GM10248 (cell line): ENCODE measurements at regions not wholly inside any gene's neighbourhood (a gene's known extent, or its start where the extent isn't known, plus 50 kb on each side); places are given as distances from the start of the nearest gene placed in this dataset.

ENCODE experiments used
- CTCF ChIA-PET: fragments of 300-600 bp; sonication (Branson Sonifier 250); formaldehyde crosslinking; extraction: SDS; loops from one replicate; lab custom pipeline; 2021; ENCODE audit warnings: antibody characterized with exemption; lab: Yijun Ruan, JAX
- POLR2A ChIA-PET: fragments of 350-650 bp; sonication (Branson Sonifier 250); formaldehyde crosslinking; extraction: SDS; loops from one replicate; lab custom pipeline; 2020; ENCODE audit warnings: antibody characterized with exemption; lab: Yijun Ruan, JAX
- DNase-seq: peaks from one replicate; pipeline ENCODE4 v3.0.0; 2012; ENCODE audit errors: extremely low spot score
- CTCF ChIP-seq: IDR thresholded peaks from 2 replicates; pipeline ENCODE4 v1.5.1; 2012; ENCODE audit warnings: mild to moderate bottlenecking, low read depth; ENCODE audit errors: extremely low read depth, missing control alignments, control extremely low read depth

GRCh38 chr1:84759756-84760155, 69.5 kb upstream of the SSX2IP start:
- TF ChIP-seq CTCF, result no peak
- DNase-seq, result no peak
- ChIA-PET POLR2A (no interaction called here), CTCF (interaction anchor here (1.0 to 7.9 kb wide), 12 partner anchors 9 to 827 kb away, joined by 3 to 55 read pairs (median 4); no protein-coding TSS in a partner anchor)

GRCh38 chr1:84758968-84759491, 68.8 kb upstream of the SSX2IP start:
- POLR2A ChIA-PET, result no interaction called here
- TF ChIP-seq CTCF, result no peak
- CTCF ChIA-PET, result interaction anchor here (0.8 to 7.9 kb wide), 12 partner anchors 8 to 827 kb away, joined by 3 to 55 read pairs (median 4); no protein-coding TSS in a partner anchor
- no peak for DNase-seq

DNA sequence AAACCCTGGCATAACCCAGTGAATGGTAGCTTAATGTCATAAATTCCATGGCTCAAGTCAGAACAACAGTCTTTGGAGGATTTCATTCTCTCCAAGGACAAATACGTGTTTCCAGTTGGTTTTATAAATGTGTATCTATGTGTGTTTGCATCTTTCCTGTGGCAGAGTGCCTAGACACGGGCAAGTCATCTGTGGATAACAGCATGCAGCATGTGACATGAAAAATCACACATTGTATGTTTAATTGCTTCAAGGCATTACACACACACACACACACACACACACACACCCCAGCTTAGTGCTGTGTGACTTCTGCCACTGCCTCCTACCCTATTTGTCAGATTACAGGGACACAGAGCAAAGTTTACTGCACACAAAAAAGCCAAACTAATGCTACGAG, 68.2 kb upstream of the SSX2IP start:
- POLR2A ChIA-PET, result no interaction called here
- no peak for DNase-seq
- CTCF ChIA-PET, result interaction anchor here (0.8 to 7.9 kb wide), 7 partner anchors 8 to 335 kb away, joined by 3 to 55 read pairs (median 4); no protein-coding TSS in a partner anchor

DNA sequence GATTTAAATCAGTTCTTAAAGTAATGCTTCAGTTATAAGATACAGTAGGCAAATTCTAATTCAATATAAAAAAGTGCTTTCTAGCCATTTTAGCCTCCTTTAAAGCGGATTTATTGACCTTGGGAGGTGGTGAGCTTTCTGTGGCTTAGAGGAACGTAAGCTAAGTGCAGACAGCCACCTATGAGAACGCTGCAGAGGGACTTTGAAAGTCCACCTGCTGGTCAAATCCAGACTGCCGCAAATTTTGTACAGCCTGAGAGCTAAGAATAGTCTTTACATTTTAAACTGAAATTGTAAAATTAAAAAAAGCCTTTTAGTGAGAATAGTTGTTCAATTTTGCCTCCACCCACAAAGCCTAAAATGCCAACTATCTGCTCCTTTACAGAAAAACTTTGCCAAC, 67.0 kb upstream of the SSX2IP start:
- no peak for TF ChIP-seq CTCF
- no peak for DNase-seq
- ChIA-PET CTCF (interaction anchor here (0.7 to 7.9 kb wide), 4 partner anchors 15 to 323 kb away, joined by 3 to 55 read pairs (median 11); no protein-coding TSS in a partner anchor), POLR2A (no interaction called here)

More for the DNA sequence above, 68.2 kb upstream of the SSX2IP start:
- TF ChIP-seq CTCF, result no peak

GRCh38 chr1:84756455-84757082, 66.3 kb upstream of the SSX2IP start:
- CTCF ChIA-PET, result interaction anchor here (0.7 to 7.9 kb wide), 4 partner anchors 16 to 322 kb away, joined by 3 to 55 read pairs (median 11); no protein-coding TSS in a partner anchor
- TF ChIP-seq CTCF, result no peak
- POLR2A ChIA-PET, result no interaction called here
- DNase-seq, result no peak

- no peak for TF ChIP-seq CTCF
- CTCF ChIA-PET, result interaction anchor here (1.0 to 4.3 kb wide), 3 partner anchors 13 to 322 kb away, joined by 3 to 31 read pairs (median 7); no protein-coding TSS in a partner anchor
- DNase-seq, result no peak
- POLR2A ChIA-PET, result no interaction called here
Measured at GRCh38 chr1:84756001-84756400, 65.7 kb upstream of the SSX2IP start.
